Esophagus squamous epithelium (tissue), 4 donors: ENCODE measurements at regions not wholly inside any gene's neighbourhood (a gene's known extent, or its start where the extent isn't known, plus 50 kb on each side); places are given as distances from the start of the nearest gene placed in this dataset.

Experiments used
- CTCF ChIP-seq, 6 experiments: fragments of 450-650 bp in 4 of 6; fragments of 200-600 bp in 2 of 6; sonication (generic) in 2 of 6; IDR thresholded peaks; one replicate each; pipeline ENCODE4 v1.5.1; 2016 to 2019; ENCODE audit warnings: antibody characterized with exemption in 6 of 6, mild to moderate bottlenecking in 4 of 6, moderate library complexity in 4 of 6
- POLR2A ChIP-seq, 4 donors: fragments of 450-650 bp; IDR thresholded peaks; one replicate each; pipeline ENCODE4 v1.6.1; 2017; ENCODE audit warnings: antibody characterized with exemption in 4 of 4, mild to moderate bottlenecking in 4 of 4, moderate library complexity in 3 of 4

GRCh38 chr11:45398325-45398724 is 112.2 kb upstream of the SYT13 start:
- TF ChIP-seq CTCF (IDR thresholded peaks at IDR 0.05), result no peak
- no peak for TF ChIP-seq POLR2A (IDR thresholded peaks at IDR 0.05)
